Brain microvascular endothelial cell (primary cell): ENCODE measurements at regions not wholly inside any gene's neighbourhood (a gene's known extent, or its start where the extent isn't known, plus 50 kb on each side); places are given as distances from the start of the nearest gene placed in this dataset.
A peak's percentile ranks its signal among the peaks of the same experiment; 100 is the strongest.

Source experiments
- DNase-seq: peaks from one replicate; pipeline ENCODE4 v3.0.0-alpha.2; 2020
- H3K27ac ChIP-seq: fragments of 250-450 bp; sonication (Bioruptor Pico); 2 replicates; pipeline ENCODE4 v1.5.1; 2020; ENCODE audit warnings: mild to moderate bottlenecking, moderate library complexity
- H3K27me3 ChIP-seq: fragments of 250-450 bp; sonication (Bioruptor Pico); replicated peaks from 2 replicates; pipeline ENCODE4 v1.5.1; 2020; ENCODE audit warnings: mild to moderate bottlenecking
- H3K36me3 ChIP-seq: fragments of 250-450 bp; sonication (Bioruptor Pico); replicated peaks from 2 replicates; pipeline ENCODE4 v1.5.1; 2020; ENCODE audit warnings: mild to moderate bottlenecking
- H3K4me3 ChIP-seq: 2 replicates; pipeline ENCODE4 v1.5.1; 2011; ENCODE audit warnings: low read depth, mild to moderate bottlenecking, control low read depth, low read length, moderate library complexity
- CTCF ChIP-seq: IDR thresholded peaks from 2 replicates; pipeline ENCODE4 v1.5.1; 2011; ENCODE audit warnings: low read depth, mild to moderate bottlenecking, moderate library complexity, low read length, control low read depth, inconsistent platforms; ENCODE audit errors: missing control alignments
- in situ Hi-C: cut with HindIII; loops from 2 replicates; pipeline ENCODE4 v1.10.0; 2017; ENCODE audit warnings: low sequenced_read_pairs, low pct_ligation_motif_present

DNA sequence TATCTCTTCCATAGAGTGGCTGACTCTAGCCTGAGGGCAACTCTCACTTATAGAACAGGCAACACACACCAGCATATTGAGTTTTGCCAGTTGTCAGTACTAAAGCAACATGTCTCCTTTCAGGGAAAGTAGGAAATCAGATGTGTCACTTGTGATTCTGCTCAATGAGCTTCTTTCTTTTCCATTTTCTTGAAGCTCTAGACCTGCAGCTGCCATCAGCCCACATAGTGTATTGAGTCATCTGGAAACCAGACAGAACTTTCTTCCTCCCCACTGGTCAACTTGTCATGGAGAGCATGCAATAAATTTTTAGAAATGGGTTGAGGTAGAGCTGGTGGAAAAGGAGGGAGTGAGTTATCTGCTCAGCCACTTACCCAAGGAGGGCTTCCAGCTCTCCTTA lies 209.0 kb upstream of the PLEKHG7 start:
- DNase-seq, result peak; percentile 14
- no peak for TF ChIP-seq CTCF
- Histone ChIP-seq H3K36me3 (no peaks in the 10 kb centered on the region), H3K4me3 (no peak overlapping the region), H3K27ac (no peak overlapping the region), H3K27me3 (no peaks in the 10 kb centered on the region)
- in situ Hi-C loops, result no loop called here

GRCh38 chr12:92492995-92493394 lies 209.8 kb upstream of the PLEKHG7 start:
- Histone ChIP-seq H3K36me3 (no peaks in the 10 kb centered on the region), H3K27ac (no peak overlapping the region), H3K27me3 (no peaks in the 10 kb centered on the region), H3K4me3 (no peak overlapping the region)
- TF ChIP-seq CTCF, result no peak
- no peak for DNase-seq
- in situ Hi-C loops, result no loop called here

DNA sequence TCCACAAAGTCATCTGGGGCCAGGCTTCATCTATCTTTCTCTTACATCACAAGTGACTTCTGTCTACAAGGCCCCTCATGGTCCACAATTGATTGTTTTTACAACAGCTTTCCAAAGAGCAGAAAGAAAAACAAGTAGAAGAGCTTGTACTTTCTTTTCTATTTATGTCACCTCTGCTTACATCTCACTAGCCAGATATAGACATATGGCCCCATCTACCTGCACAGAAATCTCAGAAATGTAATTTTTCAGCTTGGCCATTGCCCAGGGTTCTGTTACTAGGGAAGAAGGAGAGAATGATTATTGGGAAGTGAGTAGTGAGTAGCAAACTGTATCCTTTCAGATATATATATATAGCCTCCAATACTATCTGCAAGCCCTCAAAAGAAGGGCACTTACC lies 210.5 kb upstream of the PLEKHG7 start:
- no peak for TF ChIP-seq CTCF
- Histone ChIP-seq H3K27me3 (no peaks in the 10 kb centered on the region), H3K36me3 (no peaks in the 10 kb centered on the region), H3K27ac (no peak overlapping the region), H3K4me3 (no peak overlapping the region)
- DNase-seq, result no peak
- in situ Hi-C loops, result no loop called here

DNA sequence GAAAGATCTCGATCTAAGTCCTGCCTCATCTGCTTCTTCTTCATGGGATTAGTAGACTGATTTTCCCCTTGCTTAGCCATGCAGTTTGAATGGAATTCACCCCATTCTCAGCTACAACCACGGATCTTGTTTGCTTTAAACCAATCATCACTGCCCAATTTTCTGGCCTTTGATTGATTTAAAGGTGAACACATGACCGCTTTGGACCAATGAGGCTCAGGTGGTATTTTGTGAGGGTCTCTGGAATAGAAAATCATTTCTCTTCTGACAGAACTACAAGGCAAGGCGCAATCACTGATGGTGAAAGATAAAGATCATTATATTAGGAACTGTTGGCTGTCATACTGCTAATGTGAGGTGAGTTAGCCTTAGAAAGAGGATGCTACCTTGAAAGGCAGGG lies 213.0 kb upstream of the PLEKHG7 start:
- H3K27ac ChIP-seq, result no peak overlapping the region
- no peak overlapping the region for H3K4me3 ChIP-seq
- no peaks in the 10 kb centered on the region for H3K36me3 ChIP-seq
- in situ Hi-C loops, result no loop called here
- no peaks in the 10 kb centered on the region for H3K27me3 ChIP-seq
- no peak for DNase-seq
- no peak for TF ChIP-seq CTCF

DNA sequence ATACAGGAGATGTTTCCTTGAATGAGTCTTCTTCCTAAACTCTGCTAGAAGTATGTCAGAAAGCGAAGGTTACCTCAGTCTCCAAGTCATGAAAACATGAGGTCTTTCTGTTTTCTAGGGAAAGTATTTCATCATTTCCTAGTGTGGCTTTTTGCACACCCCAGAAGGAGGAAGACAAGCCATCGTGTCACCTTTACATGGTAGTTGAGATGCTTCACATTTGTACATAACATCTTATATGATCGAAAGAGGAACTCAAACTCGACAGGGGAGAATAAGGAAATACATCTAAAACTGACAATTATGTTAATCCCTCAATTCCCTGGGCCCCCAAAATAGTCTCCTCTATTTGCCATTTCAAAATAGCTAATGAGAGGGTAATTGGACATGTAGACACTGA lies 214.1 kb upstream of the PLEKHG7 start:
- DNase-seq, result no peak
- H3K4me3 ChIP-seq, result no peak overlapping the region
- H3K27ac ChIP-seq, result no peak overlapping the region
- H3K27me3 ChIP-seq, result no peaks in the 10 kb centered on the region
- no peak for TF ChIP-seq CTCF
- no peaks in the 10 kb centered on the region for H3K36me3 ChIP-seq
- in situ Hi-C loops, result no loop called here

DNA sequence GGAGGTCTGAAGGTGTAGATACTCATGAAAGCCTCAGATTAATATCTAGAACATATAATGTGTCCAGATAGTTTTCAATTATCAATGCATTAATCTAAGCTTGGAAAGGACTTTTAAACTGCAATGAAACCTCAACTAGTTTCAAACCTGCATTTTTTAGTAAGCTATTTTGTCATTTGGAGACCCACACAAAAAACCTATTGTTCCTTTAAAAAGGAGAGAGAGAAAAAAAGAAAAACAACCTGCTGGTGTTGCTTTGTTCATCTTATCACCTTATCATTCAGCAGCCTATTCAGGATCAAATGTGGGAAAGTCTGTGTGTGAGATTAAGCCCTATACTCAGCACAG lies 215.7 kb upstream of the PLEKHG7 start:
- no peak overlapping the region for H3K27ac ChIP-seq
- no peaks in the 10 kb centered on the region for H3K36me3 ChIP-seq
- no peak for DNase-seq
- no peak for TF ChIP-seq CTCF
- H3K4me3 ChIP-seq, result no peak overlapping the region
- in situ Hi-C loops, result no loop called here
- H3K27me3 ChIP-seq, result no peaks in the 10 kb centered on the region
